Sciatic nerve (tissue), 2 donors: ENCODE measurements at regions not wholly inside any gene's neighbourhood (a gene's known extent, or its start where the extent isn't known, plus 50 kb on each side); places are given as distances from the start of the nearest gene placed in this dataset.
"Not testable (repeated sequence)": the region's sequence is repeated elsewhere in the genome, so short reads cannot be mapped to it uniquely, and the experiment has no call there.

Experiments
- ATAC-seq: fragments of 200-7000 bp; cut with Tn5 transposase; one replicate; pipeline ENCODE4 v1.9.1; 2020; ENCODE audit warnings: mild to moderate bottlenecking, moderate library complexity
- DNase-seq: peaks from one replicate; pipeline ENCODE4 v3.0.0-alpha.2; 2020; ENCODE audit warnings: low spot score
- intact Hi-C: fragments of 100-400 bp; cut with DNase I; formaldehyde crosslinking; loops from one replicate; pipeline ENCODE4 v1.14.2; 2022
- donor health status: DM: no; HTN: no; CAD: no.
- donor health status: DM: no; HTN: no; CAD: no.

- intact Hi-C loops: no loop called here
- ATAC-seq: no peak
These were observed 136.6 kb upstream of the TBCA start for GRCh38 chr5:77912721-77913120.

GRCh38 chr5:77910602-77911188 lies 134.6 kb upstream of the TBCA start:
- intact Hi-C loops: no loop called here
- no peak for ATAC-seq
- DNase-seq: no peak

More at GRCh38 chr5:77912721-77913120, 136.6 kb upstream of the TBCA start:
- no peak for DNase-seq

DNA sequence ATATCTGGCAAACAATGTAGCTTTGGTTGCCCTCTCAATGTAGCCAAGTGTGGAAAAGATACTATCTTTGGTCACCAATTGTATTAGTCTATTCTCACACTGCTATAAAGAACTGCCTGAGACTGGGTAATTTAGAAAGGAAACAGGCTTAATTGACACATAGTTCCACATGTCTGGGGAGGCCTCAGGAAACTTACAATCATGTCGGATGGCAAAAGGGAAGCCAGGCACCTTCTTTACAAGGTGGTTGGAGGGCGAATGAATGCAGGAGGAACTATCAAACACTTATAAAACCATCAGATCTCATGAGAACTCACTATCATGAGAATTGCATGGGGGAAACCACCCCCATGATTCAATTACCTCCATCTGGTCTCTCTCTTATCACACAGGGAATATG lies 133.1 kb upstream of the TBCA start:
- DNase-seq (no peak), ATAC-seq (no peak)
- intact Hi-C loops: no loop called here

DNA sequence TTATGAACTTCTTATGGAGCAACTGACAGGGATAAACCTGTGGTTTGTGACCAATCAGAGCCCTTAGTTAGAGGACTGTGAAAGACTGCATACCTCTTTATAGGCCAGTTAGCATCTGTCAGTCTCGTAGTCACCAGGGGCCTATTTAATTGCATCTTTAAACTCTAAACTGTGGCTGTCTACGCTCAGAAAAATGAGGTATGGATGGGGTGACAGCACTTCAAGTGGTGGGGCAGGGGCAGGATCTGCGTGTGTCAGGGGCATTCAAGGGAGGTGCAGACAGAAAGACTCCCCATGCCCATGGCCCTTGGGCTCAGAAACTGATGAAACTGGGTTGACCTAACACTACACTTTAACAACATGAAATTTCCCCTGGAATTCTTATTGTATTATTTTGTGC lies 132.6 kb upstream of the TBCA start:
- intact Hi-C loops: no loop called here
- ATAC-seq: no peak

DNA sequence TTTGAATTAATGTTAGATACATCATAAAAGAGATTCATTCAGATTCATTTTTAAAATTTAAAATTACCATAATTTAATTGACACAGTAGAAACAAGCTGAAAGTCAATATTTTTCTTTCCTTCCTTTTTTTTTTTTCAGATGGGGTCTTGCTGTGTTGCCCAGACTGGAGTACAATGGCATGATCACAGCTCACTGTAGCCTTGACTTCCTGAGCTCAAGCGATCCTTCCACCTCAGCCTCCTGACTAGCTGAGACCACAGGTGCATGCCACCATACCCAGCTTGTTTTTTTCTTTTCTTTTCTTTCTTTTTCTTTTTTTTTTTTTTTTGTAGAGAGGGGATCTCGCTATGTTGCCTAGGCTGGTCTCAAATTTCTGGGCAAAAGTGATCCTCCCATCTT lies 131.6 kb upstream of the TBCA start:
- DNase-seq (no peak), ATAC-seq (no peak)
- intact Hi-C loops: no loop called here

More for the DNA sequence above, 132.6 kb upstream of the TBCA start:
- DNase-seq: no peak

DNA sequence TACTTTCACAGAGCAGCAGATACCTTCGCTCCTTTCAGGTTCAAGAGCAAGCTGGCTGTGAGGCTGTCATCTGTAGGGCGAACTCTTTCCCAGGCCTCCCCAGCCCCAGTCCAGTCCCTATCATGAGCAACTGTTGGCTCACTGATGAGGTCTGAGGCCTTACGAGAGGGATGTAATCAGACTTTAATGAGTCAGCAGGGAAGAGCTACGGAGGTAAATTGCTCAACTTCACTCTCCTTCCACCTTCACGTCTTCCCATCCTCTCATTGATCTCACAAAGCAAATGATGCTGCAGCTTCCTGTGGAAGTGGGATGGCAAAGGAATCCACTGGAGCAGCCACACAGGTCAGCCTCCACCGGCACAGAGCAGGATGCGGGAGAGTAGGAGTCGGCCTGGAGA lies 130.7 kb upstream of the TBCA start:
- intact Hi-C loops: no loop called here
- no peak for ATAC-seq
- no peak for DNase-seq

DNA sequence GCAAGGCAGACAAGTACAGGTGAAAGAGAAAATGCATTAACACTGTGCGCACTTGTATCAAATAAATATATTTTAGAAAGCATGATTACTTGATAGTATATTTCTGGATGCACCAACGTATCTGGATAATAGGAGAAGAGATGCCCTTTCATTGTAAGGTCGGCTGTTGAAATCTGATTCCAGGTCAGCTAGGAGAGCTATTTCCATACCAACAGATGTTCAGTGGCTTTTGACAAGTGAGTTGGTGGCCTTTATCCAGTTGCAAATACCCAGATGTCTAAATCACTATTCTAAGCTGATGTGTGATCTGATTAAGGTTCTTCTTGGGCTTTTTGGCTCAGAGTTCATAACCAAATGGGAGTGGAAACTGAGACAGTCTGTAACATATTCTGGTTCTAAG lies 128.2 kb upstream of the TBCA start:
- ATAC-seq (no peak), DNase-seq (no peak)
- intact Hi-C loops: no loop called here

GRCh38 chr5:77900691-77901090 lies 124.6 kb upstream of the TBCA start:
- intact Hi-C loops: no loop called here
- DNase-seq (no peak), ATAC-seq (peak; percentile 32)

- intact Hi-C loops: no loop called here
- ATAC-seq: peak; percentile 60
- DNase-seq: no peak
These were observed 122.2 kb upstream of the TBCA start for GRCh38 chr5:77898385-77898784.

DNA sequence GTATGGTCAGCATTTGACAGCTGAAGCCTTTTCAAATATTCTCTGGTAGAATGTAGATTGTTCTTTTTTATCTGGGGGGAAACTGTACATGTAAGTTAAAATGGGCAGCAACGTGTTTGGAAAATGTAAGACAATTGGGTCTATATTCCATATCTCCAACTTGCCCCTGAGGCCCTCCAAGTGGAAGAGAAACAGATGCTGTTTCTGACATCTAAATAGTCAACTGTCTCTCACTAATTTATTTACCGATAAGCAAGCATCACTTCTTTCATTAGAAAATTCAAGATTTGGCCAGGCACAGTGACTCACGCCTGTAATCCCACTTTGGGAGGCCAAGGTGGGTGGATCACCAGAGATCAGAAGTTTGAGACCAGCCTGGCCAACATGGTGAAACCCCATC lies 120.2 kb upstream of the TBCA start:
- no peak for DNase-seq
- ATAC-seq: no peak
- intact Hi-C loops: no loop called here

- ATAC-seq, DNase-seq, intact Hi-C loops: not testable (repeated sequence)
These were observed 118.0 kb upstream of the TBCA start for GRCh38 chr5:77894103-77894502.

GRCh38 chr5:77893225-77893860 lies 117.2 kb upstream of the TBCA start:
- ATAC-seq (no peak), DNase-seq (no peak)
- intact Hi-C loops: loop anchor here (2.0 kb wide), 1 partner anchor 61 kb away; no protein-coding TSS in a partner anchor

- DNase-seq (no peak), ATAC-seq (no peak)
- intact Hi-C loops: loop anchor here (2.0 kb wide), 1 partner anchor 60 kb away; no protein-coding TSS in a partner anchor
These were observed 116.2 kb upstream of the TBCA start for GRCh38 chr5:77892061-77893010.

- ATAC-seq: no peak
- no peak for DNase-seq
- intact Hi-C loops: no loop called here
These were observed 109.4 kb upstream of the TBCA start for GRCh38 chr5:77885519-77885918.

- no peak for DNase-seq
- no peak for ATAC-seq
- intact Hi-C loops: no loop called here
These were observed 106.6 kb upstream of the TBCA start for GRCh38 chr5:77882670-77883257.

DNA sequence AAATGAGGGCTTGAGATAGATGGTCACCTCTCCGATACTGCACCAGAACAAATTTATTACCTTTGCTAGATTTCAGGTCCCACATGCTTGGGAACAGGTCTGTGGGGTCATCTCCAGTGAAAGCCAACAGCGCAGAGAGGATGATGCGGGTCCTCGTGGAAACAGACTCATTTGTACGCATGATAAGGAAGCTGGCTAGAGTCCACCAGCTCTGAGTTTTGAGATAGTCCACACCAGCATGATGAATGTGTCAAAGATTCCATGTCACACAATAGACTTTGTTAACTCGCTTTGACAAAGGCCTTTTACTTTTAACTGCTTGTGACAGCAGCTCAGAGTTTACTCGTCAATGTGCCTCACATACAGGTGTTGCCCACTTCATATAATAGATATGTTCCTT lies 105.4 kb upstream of the TBCA start:
- intact Hi-C loops: no loop called here
- ATAC-seq (no peak), DNase-seq (no peak)

DNA sequence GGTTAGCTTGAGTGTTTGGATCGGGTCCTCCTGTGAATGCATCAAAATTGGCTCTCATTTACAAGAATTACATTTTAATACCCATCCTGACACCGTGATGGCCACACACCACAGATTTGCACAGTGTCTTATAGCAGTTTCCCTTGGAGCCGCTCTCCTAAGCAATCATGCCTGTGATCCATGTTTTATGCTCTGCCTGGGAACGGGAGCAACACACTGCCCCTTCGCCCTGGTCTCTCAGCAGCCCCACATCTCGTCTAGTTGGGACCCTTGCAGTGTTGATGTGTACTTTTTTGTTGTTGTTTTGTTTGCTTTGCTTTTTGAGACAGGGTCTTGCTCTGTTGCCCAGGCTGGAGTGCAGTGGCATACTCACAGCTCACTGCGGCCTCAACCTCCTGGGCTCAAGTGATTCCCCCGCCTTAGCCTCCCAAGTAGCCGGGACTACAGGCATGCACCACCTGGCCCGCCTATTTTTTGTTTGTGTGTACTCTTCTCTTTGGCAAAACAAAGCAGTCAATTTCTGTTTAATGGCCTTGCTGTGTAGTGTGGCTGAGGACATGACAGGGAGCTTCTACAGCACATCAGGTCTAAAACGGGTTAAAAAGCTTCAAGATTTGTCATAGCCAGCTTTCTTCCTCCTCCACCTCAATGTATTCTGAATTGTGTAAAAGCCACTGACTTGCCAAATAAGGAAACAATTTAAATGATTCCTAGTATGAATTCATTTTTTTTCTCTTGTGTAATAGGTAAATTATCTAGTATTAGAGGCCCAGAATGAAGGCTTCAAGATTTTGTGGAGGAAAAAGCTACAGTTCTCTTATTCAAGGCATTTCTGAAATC lies 101.6 kb upstream of the TBCA start:
- ATAC-seq (no peak), DNase-seq (no peak)
- intact Hi-C loops: no loop called here

GRCh38 chr5:77876862-77877502 lies 100.8 kb upstream of the TBCA start:
- DNase-seq (no peak), ATAC-seq (no peak)
- intact Hi-C loops: no loop called here
